Endodermal cell (in vitro differentiated cells): ENCODE measurements at regions not wholly inside any gene's neighbourhood (a gene's known extent, or its start where the extent isn't known, plus 50 kb on each side); places are given as distances from the start of the nearest gene placed in this dataset.
A peak's percentile ranks its signal among the peaks of the same experiment; 100 is the strongest.

Experiments
- DNase-seq: peaks from one replicate; pipeline ENCODE4 v3.0.0-alpha.2; 2017
- H3K27ac ChIP-seq: 2 replicates; pipeline ENCODE4 v1.5.1; 2013; ENCODE audit warnings: mild to moderate bottlenecking, low read depth, low read length, moderate library complexity
- H3K27me3 ChIP-seq: 2 replicates; pipeline ENCODE4 v1.6.1; 2013; ENCODE audit warnings: mild to moderate bottlenecking, low read length, moderate library complexity; ENCODE audit not compliant: insufficient read depth, control insufficient read depth, poor library complexity, severe bottlenecking
- H3K36me3 ChIP-seq: 2 replicates; pipeline ENCODE4 v1.7.0; 2013; ENCODE audit warnings: mild to moderate bottlenecking, low read length, moderate library complexity; ENCODE audit not compliant: control insufficient read depth, insufficient read depth
- H3K4me1 ChIP-seq: one replicate; pipeline ENCODE4 v1.7.0; 2013; ENCODE audit warnings: low read length; ENCODE audit not compliant: control insufficient read depth, insufficient read depth
- H3K4me3 ChIP-seq: 2 replicates; pipeline ENCODE4 v1.5.1; 2013; ENCODE audit warnings: mild to moderate bottlenecking, low read length, moderate library complexity
- H3K9ac ChIP-seq: 2 replicates; pipeline ENCODE4 v1.6.1; 2013; ENCODE audit warnings: mild to moderate bottlenecking, low read length, moderate library complexity; ENCODE audit not compliant: poor library complexity, severe bottlenecking; ENCODE audit errors: extremely low read depth
- H3K9me3 ChIP-seq: 2 replicates; pipeline ENCODE4 v1.6.1; 2013; ENCODE audit warnings: mild to moderate bottlenecking, low read length, moderate library complexity; ENCODE audit not compliant: control insufficient read depth
- H3K27ac Mint-ChIP-seq: 2 replicates; pipeline ENCODE4 v1.8.0; 2020; ENCODE audit warnings: mixed read lengths
- H3K27me3 Mint-ChIP-seq: 2 replicates; pipeline ENCODE4 v1.8.0; 2021; ENCODE audit warnings: mild to moderate bottlenecking, mixed read lengths; ENCODE audit not compliant: insufficient read depth
- H3K36me3 Mint-ChIP-seq: 2 replicates; pipeline ENCODE4 v1.8.0; 2020; ENCODE audit warnings: low read depth, mixed read lengths
- H3K4me1 Mint-ChIP-seq: 2 replicates; pipeline ENCODE4 v1.8.0; 2020; ENCODE audit warnings: mixed read lengths
- H3K4me3 Mint-ChIP-seq: 2 replicates; pipeline ENCODE4 v1.8.0; 2020; ENCODE audit warnings: mild to moderate bottlenecking, moderate library complexity, mixed read lengths
- H3K9me3 Mint-ChIP-seq: 2 replicates; pipeline ENCODE4 v1.8.0; 2020; ENCODE audit warnings: mild to moderate bottlenecking, mixed read lengths
- WGBS, 2 experiments: methylation state at CpG; one replicate each; pipeline versions ENCODE4 v1.1.5 to v1.1.7; 2013; ENCODE audit warnings: missing lambda C conversion rate in 2 of 2, mixed read lengths in 1 of 2; ENCODE audit not compliant: insufficient coverage in 1 of 2, insufficient read length in 1 of 2; 5-methylcytosine and 5-hydroxymethylcytosine counted together
- TF ChIP-seq, protein P1 (sequence below): fragments of 200-600 bp; sonication (generic); conservative IDR thresholded peaks from 2 replicates; pipeline ENCODE4 v1.5.0; 2021; ENCODE audit warnings: antibody characterized with exemption, mild to moderate bottlenecking

GRCh38 chr18:22816266-22817176, 116.6 kb upstream of the RBBP8 start:
- Mint-ChIP-seq H3K4me3 (no peak overlapping the region), H3K27ac (no peak overlapping the region), H3K36me3 (no peaks in the 10 kb centered on the region), H3K27me3 (no peaks in the 10 kb centered on the region), H3K4me1 (peaks cover 3% of the 10 kb centered on the region), H3K9me3 (no peaks in the 10 kb centered on the region)
- H3K9ac ChIP-seq, result no peak overlapping the region
- WGBS, 2 experiments, result 83 to 98% methylated on average over 9 to 18 of the region's 18 CpGs
- H3K4me3 ChIP-seq, result no peak overlapping the region
- TF ChIP-seq, protein P1, sequence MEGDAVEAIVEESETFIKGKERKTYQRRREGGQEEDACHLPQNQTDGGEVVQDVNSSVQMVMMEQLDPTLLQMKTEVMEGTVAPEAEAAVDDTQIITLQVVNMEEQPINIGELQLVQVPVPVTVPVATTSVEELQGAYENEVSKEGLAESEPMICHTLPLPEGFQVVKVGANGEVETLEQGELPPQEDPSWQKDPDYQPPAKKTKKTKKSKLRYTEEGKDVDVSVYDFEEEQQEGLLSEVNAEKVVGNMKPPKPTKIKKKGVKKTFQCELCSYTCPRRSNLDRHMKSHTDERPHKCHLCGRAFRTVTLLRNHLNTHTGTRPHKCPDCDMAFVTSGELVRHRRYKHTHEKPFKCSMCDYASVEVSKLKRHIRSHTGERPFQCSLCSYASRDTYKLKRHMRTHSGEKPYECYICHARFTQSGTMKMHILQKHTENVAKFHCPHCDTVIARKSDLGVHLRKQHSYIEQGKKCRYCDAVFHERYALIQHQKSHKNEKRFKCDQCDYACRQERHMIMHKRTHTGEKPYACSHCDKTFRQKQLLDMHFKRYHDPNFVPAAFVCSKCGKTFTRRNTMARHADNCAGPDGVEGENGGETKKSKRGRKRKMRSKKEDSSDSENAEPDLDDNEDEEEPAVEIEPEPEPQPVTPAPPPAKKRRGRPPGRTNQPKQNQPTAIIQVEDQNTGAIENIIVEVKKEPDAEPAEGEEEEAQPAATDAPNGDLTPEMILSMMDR, result no peak
- no peaks in the 10 kb centered on the region for H3K4me1 ChIP-seq
- H3K9me3 ChIP-seq, result no peaks in the 10 kb centered on the region
- H3K36me3 ChIP-seq, result no peaks in the 10 kb centered on the region
- no peak overlapping the region for H3K27ac ChIP-seq
- no peaks in the 10 kb centered on the region for H3K27me3 ChIP-seq
- no peak for DNase-seq

DNA sequence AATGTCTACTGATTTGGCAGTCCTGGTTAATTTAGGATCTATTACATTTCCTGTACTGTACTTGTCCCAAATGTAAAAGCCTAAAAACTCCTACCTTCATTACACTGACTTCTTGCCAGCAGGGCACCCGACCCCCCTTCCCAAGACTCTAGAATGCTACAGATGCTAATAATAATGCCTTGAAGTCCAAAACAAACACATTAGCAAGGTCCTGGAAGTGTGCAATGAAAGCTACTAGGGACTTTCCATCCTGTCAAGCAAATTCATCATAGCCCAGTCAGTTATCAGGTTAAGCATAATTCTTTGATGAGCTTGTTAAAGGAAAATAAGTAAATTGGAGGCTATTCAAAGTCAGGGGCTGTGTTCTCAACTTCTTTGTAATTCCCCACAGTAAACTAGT, 115.3 kb upstream of the RBBP8 start:
- 60 to 79% methylated on average over 1 of the region's 1 CpG for WGBS, 2 experiments
- Mint-ChIP-seq H3K36me3 (no peaks in the 10 kb centered on the region), H3K27ac (no peak overlapping the region), H3K4me1 (peaks cover 3% of the 10 kb centered on the region), H3K27me3 (no peaks in the 10 kb centered on the region), H3K9me3 (no peaks in the 10 kb centered on the region), H3K4me3 (no peak overlapping the region)
- no peak overlapping the region for H3K4me3 ChIP-seq
- no peaks in the 10 kb centered on the region for H3K9me3 ChIP-seq
- no peak for DNase-seq
- TF ChIP-seq, protein P1, result no peak
- no peaks in the 10 kb centered on the region for H3K4me1 ChIP-seq
- H3K36me3 ChIP-seq, result no peaks in the 10 kb centered on the region
- H3K27ac ChIP-seq, result no peak overlapping the region
- H3K27me3 ChIP-seq, result no peaks in the 10 kb centered on the region
- no peak overlapping the region for H3K9ac ChIP-seq

- Mint-ChIP-seq H3K36me3 (no peaks in the 10 kb centered on the region), H3K27ac (no peak overlapping the region), H3K27me3 (no peaks in the 10 kb centered on the region), H3K4me3 (no peak overlapping the region), H3K9me3 (no peaks in the 10 kb centered on the region), H3K4me1 (no peaks in the 10 kb centered on the region)
- WGBS, 2 experiments, result 19 to 22% methylated on average over 2 to 3 of the region's 3 CpGs
- Histone ChIP-seq H3K36me3 (no peaks in the 10 kb centered on the region), H3K4me3 (no peak overlapping the region), H3K4me1 (no peaks in the 10 kb centered on the region), H3K9ac (no peak overlapping the region), H3K27me3 (no peaks in the 10 kb centered on the region), H3K9me3 (no peaks in the 10 kb centered on the region), H3K27ac (peak overlapping the region; percentile 86)
- TF ChIP-seq, protein P1, result no peak
- DNase-seq, result peak; percentile 85
Observed at GRCh38 chr18:22822024-22822423, 111.1 kb upstream of the RBBP8 start.
